ENCODE measurements at regions not wholly inside any gene's neighbourhood (a gene's known extent, or its start where the extent isn't known, plus 50 kb on each side); places are given as distances from the start of the nearest gene placed in this dataset.
"Not testable (repeated sequence)": the region's sequence is repeated elsewhere in the genome, so short reads cannot be mapped to it uniquely, and the experiment has no call there.

GRCh38 chr3:1456781-1457311 lies 364.0 kb downstream of the CNTN6 start:
- DNase-seq (ENCODE audit: missing footprints) (no peak), ATAC-seq (no peak)
- intact Hi-C loops (cut with DNase I): no loop called here

- intact Hi-C loops (cut with DNase I): no loop called here
- DNase-seq (ENCODE audit: missing footprints) (no peak), ATAC-seq (no peak)
These were observed 369.5 kb downstream of the CNTN6 start for GRCh38 chr3:1462371-1462770.

DNA sequence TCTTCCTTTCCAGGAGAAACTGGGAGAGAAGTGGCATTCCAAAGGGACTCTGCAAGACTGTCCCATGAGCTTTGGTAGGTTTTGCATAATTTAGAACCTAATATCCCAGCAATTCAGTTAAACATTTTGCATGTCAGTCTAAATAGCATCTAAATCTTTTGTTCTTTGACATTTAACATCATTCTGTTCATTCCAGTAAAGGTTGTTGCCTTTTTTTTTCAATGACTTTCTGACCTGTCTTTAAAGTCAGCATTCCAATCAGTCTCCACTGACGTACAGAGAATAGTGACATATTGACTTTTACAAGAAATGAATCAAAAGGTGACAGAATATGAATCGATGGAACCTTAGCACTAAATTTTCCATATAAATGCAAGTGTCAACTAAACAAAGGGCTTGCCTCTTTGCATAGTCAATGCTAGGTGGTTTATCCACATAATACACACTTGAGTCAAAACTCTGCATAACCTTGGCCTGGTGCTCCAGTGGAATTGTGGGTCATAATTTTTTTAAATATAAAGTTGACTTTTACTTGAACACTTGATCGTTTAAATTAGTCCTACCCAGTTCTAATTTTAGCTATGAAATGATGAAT lies 370.1 kb downstream of the CNTN6 start:
- ATAC-seq: no peak
- intact Hi-C loops (cut with DNase I): no loop called here
- no peak for DNase-seq (ENCODE audit: missing footprints)

DNA sequence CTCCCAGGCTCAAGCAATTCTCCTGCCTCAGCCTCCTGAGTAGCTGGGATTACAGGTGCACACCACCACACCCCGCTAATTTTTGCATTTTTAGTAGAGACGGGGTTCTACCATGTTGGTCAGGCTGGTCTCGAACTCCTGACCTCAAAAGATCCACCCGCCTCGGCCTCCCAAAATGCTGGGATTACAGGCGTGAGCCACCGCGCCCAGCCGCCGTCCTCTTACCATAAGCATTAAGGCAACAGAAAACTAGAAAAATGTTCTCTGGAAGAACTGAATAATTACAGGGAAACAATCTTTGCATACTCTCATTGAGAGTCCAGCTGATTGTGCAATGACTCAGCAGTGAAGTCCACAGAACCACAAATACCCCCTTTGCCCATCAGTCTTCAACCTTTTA lies 372.3 kb downstream of the CNTN6 start:
- ATAC-seq; DNase-seq (ENCODE audit: missing footprints); intact Hi-C loops (cut with DNase I): not testable (repeated sequence)

- ATAC-seq (no peak), DNase-seq (ENCODE audit: missing footprints) (no peak)
- intact Hi-C loops (cut with DNase I): no loop called here
These were observed 375.3 kb downstream of the CNTN6 start for GRCh38 chr3:1468145-1468544.

GRCh38 chr3:1469248-1469647 lies 376.4 kb downstream of the CNTN6 start:
- intact Hi-C loops (cut with DNase I): no loop called here
- DNase-seq (ENCODE audit: missing footprints) (no peak), ATAC-seq (no peak)

- intact Hi-C loops (cut with DNase I): no loop called here
- no peak for DNase-seq (ENCODE audit: missing footprints)
- ATAC-seq: no peak
These were observed 376.9 kb downstream of the CNTN6 start for GRCh38 chr3:1469687-1470086.

GRCh38 chr3:1477669-1478068 lies 384.8 kb downstream of the CNTN6 start:
- DNase-seq (ENCODE audit: missing footprints) (no peak), ATAC-seq (no peak)
- intact Hi-C loops (cut with DNase I): no loop called here

DNA sequence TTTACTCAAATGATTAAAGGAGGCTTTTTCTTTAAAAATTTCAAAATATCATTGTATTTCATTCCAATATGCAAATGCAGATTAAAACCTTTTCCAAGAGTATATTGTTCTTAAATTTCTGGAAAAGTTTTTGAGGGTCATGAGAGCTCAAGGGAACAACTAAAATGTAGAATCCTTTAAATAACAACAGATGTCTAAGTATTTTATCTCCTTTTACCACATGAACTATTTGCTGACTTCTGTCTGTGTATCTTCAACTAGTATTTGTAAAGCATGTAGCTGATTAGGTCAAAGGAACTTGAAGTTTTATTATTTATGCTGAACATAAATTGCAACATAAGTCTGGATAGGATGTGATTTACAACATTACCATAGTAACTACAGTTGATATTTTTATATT lies 402.6 kb downstream of the CNTN6 start:
- ATAC-seq (no peak), DNase-seq (ENCODE audit: missing footprints) (no peak)
- intact Hi-C loops (cut with DNase I): no loop called here

DNA sequence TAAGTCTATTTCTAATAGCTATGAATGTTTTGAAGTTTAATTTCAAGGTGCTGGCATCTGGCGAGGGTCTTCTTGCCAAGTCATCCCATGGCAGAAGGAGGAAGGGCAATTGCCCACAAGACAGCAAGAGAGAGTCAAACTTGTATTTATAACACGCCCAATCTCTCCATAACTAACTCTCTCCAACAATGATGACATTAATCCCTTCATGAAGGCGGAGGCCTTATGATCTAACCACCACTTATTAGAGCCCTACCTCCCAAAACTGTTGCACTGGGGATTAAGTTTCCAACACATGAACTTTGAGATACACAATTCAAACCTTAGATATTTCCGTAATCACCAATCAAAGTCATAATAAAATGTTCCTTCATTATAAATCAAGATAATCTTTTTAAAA lies 406.9 kb downstream of the CNTN6 start:
- no peak for ATAC-seq
- intact Hi-C loops (cut with DNase I): no loop called here
- DNase-seq (ENCODE audit: missing footprints): no peak

GRCh38 chr3:1501406-1502115 lies 408.7 kb downstream of the CNTN6 start:
- intact Hi-C loops (cut with DNase I): no loop called here

GRCh38 chr3:1506090-1506489 lies 413.3 kb downstream of the CNTN6 start:
- DNase-seq (ENCODE audit: missing footprints) (no peak), ATAC-seq (no peak)
- intact Hi-C loops (cut with DNase I): no loop called here

More at GRCh38 chr3:1501406-1502115, 408.7 kb downstream of the CNTN6 start:
- ATAC-seq: no peak
- no peak for DNase-seq (ENCODE audit: missing footprints)

DNA sequence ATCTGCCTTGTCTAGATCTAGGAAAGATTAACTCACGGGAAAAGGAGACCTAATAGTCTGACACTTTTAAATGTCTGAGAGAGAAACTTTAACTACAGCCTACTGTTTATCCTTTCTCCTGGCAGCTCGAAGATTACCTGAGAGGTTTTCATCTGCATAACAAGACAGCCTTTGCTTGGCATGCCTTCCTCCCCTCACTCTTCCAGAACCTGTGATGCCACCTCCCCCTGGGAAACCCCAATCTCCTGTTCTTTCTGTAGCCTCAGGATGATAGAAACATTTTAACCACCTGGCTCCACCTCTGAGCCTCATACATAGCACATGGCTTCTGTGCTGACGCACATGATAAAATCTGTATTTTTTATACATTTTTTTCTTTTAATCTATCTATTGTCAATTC lies 420.8 kb downstream of the CNTN6 start:
- ATAC-seq (no peak), DNase-seq (ENCODE audit: missing footprints) (no peak)
- intact Hi-C loops (cut with DNase I): no loop called here

DNA sequence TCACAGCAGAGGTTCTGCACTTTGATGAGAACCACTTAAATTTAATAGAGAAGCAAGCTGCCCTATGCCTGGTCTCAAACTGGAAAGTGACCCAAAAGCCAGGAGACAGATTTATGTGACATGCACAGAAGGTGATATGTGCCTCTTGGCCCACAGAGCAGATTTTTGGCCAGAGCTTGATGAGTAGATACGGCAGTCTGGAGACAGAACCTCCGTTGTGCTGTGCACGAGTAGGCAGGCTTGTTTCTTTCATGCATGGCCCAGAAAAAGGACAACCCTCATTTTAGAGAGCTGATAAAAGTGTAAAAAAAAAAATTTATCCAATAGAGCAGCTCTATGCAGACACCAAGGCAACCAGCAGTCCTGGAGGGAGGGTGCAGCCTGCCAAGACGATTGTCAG lies 423.1 kb downstream of the CNTN6 start:
- intact Hi-C loops (cut with DNase I): no loop called here
- ATAC-seq: no peak
- no peak for DNase-seq (ENCODE audit: missing footprints)

GRCh38 chr3:1527786-1528185 lies 435.0 kb downstream of the CNTN6 start:
- ATAC-seq (no peak), DNase-seq (ENCODE audit: missing footprints) (no peak)
- intact Hi-C loops (cut with DNase I): no loop called here

DNA sequence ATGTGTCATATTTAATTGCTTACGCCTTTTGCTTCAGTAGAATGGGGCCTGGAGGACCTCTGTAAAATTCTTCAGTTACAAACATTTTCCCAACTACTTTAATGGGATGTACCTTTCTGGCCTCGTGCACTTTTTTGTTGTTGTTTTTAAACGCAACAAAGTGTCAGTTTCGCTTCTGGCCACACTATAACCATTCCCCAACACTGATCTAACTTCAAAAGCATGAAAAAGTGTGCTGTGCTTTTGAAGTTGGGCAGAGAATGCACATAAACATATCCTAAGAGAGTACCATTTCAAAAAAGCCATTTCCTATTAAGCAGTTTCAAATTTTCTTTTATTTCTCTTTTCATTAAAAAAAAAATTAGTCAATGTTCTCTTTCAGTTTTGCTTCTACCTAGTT lies 435.8 kb downstream of the CNTN6 start:
- DNase-seq (ENCODE audit: missing footprints): no peak
- intact Hi-C loops (cut with DNase I): no loop called here
- ATAC-seq: no peak

DNA sequence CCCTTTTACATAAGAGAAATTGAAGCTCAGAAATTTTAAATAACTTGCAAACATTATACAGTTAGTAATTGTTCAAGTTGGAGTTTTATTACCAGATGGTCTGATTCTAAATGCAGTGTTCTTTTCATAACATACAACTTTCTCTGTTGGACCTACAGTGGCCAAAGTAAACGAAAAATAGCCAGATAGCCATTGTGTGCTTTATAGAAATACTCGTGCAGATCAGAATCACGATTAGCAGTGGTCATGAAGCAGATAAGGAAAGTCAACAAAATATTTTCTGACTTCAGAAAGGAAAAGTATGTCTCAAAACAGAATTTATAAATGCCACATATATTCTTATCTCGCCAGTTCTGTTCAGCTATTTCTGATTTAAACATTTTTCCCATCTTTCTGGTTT lies 436.9 kb downstream of the CNTN6 start:
- DNase-seq (ENCODE audit: missing footprints) (no peak), ATAC-seq (no peak)
- intact Hi-C loops (cut with DNase I): no loop called here

DNA sequence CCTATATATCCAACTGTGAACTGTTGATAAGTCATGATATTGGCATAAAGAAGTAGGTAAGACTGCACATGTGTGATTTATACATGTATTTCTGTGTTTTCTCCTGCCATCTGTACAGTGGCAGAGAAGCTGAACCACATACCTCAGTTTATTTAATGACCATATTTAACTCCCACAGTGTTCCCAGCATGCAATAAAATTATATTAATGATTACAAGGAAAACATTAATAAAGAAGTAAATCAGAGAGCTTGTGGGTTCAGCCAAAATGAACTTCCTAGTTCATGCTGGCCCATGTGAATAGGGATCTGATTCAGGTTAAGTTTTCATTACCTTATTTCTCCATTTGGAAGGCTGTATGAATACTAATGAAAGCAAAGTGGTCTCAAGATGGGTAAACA lies 439.2 kb downstream of the CNTN6 start:
- intact Hi-C loops (cut with DNase I): no loop called here
- DNase-seq (ENCODE audit: missing footprints): no peak
- ATAC-seq: no peak

DNA sequence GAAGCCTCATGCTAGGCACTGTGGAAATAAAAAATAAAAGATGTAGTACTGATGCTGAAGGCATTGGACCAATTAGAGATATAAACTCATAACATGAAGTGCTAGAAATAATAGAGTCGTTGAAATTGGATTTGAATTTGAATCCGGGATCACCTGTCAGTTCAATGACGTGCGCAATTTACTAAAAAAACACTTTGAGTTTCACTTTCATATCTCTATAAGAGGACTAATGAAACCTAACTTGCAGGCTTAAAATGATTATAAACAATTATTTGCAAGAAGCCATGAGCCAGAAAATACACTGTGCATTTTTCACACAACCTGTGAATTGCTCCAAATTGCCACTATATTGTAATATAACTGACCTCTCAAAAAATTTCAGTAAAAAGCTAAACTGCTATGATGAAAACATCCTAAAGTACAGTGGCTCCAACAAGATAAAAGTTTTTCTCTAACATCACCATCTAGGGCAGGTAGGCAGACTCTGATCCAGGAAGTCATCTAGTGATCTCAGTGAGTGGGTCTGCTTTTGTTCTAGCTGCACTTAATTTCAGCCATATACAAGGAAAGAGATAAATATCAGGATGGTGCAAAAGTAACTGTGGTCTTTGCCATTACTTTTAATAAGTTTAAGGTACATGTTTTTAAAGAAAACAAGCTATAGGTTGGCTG lies 440.2 kb downstream of the CNTN6 start:
- no peak for ATAC-seq
- intact Hi-C loops (cut with DNase I): no loop called here
- DNase-seq (ENCODE audit: missing footprints): no peak

- intact Hi-C loops (cut with DNase I): no loop called here
- ATAC-seq (no peak), DNase-seq (ENCODE audit: missing footprints) (no peak)
These were observed 440.9 kb downstream of the CNTN6 start for GRCh38 chr3:1533763-1534162.

Data from Right ventricle myocardium inferior (tissue), 1 donor.